NT2/D1 (cell line): ENCODE measurements at regions not wholly inside any gene's neighbourhood (a gene's known extent, or its start where the extent isn't known, plus 50 kb on each side); places are given as distances from the start of the nearest gene placed in this dataset.

ENCODE experiments used
- DNase-seq: peaks from one replicate; pipeline ENCODE4 v3.0.0-alpha.2; 2011; ENCODE audit warnings: low read depth, low spot score
- H3K27me3 ChIP-seq: 2 replicates; pipeline ENCODE4 v1.6.0; 2011; ENCODE audit warnings: mild to moderate bottlenecking; ENCODE audit not compliant: insufficient read length, insufficient read depth
- H3K36me3 ChIP-seq: 2 replicates; pipeline ENCODE4 v1.6.1; 2011; ENCODE audit warnings: mild to moderate bottlenecking, low read length, mixed read lengths; ENCODE audit not compliant: insufficient read depth, insufficient read length
- H3K4me1 ChIP-seq: 2 replicates; pipeline ENCODE4 v1.5.1; 2011; ENCODE audit not compliant: insufficient read depth, insufficient read length
- H3K4me3 ChIP-seq: 2 replicates; pipeline ENCODE4 v1.5.1; 2011; ENCODE audit warnings: low read depth; ENCODE audit not compliant: insufficient read length
- H3K9ac ChIP-seq: 2 replicates; pipeline ENCODE4 v1.6.0; 2011; ENCODE audit warnings: low read depth; ENCODE audit not compliant: insufficient read length
- H3K9me3 ChIP-seq: 2 replicates; pipeline ENCODE4 v1.5.1; 2011; ENCODE audit warnings: mild to moderate bottlenecking, low read length; ENCODE audit not compliant: insufficient read depth
- SUZ12 ChIP-seq: IDR thresholded peaks from 2 replicates; pipeline ENCODE4 v1.6.1; 2011; ENCODE audit not compliant: insufficient read length, insufficient read depth; ENCODE audit errors: extremely low read depth
- YY1 ChIP-seq: IDR thresholded peaks from 2 replicates; pipeline ENCODE4 v1.6.1; 2011; ENCODE audit not compliant: insufficient read length, insufficient read depth
- ZNF274 ChIP-seq: IDR thresholded peaks from 2 replicates; pipeline ENCODE4 v1.6.1; 2011; ENCODE audit warnings: mild to moderate bottlenecking, low read depth, low read length

DNA sequence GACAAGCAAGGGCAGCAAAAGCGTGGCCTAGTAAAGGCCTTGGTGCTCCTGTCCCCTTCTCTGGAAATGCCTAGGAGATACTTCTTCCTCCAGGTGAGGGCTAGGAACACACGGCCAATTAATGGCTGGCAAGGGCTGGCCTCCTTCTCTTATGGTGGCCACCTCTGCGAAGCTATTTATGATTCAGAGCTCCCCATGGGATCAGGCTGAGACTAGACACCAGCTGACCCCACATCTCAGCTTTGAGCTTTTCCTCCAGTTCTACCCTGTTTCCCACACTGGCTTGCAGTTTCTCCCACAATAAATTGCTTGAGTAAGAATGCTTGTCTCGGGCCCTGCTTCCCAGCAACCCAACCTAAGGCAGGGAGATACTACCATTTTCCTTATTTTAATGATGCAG lies 53.7 kb downstream of the CAMK2N1 start:
- Histone ChIP-seq H3K9me3 (no peaks in the 10 kb centered on the region), H3K9ac (no peak overlapping the region), H3K36me3 (no peaks in the 10 kb centered on the region), H3K4me1 (no peaks in the 10 kb centered on the region), H3K4me3 (no peak overlapping the region), H3K27me3 (no peaks in the 10 kb centered on the region)
- DNase-seq, result no peak
- TF ChIP-seq YY1 (no peak), SUZ12 (no peak), ZNF274 (no peak)

DNA sequence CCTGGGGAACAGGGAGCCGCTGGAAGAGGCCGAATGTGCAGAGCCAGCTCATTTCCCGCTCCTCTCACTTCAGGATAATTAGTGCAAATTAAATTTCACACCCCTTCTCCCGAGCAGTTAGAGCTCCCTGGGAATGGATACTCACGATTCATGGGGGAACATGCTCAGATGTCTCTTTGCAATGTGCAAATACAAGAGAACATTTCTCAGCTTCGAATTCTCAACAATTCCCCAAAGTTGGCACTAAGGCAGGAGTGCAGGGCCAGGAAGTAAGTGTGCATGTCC lies 54.9 kb downstream of the CAMK2N1 start:
- Histone ChIP-seq H3K9me3 (no peaks in the 10 kb centered on the region), H3K27me3 (no peaks in the 10 kb centered on the region), H3K4me1 (no peaks in the 10 kb centered on the region), H3K4me3 (no peak overlapping the region), H3K36me3 (no peaks in the 10 kb centered on the region), H3K9ac (no peak overlapping the region)
- no peak for TF ChIP-seq ZNF274
- TF ChIP-seq SUZ12, result no peak
- no peak for TF ChIP-seq YY1
- no peak for DNase-seq

DNA sequence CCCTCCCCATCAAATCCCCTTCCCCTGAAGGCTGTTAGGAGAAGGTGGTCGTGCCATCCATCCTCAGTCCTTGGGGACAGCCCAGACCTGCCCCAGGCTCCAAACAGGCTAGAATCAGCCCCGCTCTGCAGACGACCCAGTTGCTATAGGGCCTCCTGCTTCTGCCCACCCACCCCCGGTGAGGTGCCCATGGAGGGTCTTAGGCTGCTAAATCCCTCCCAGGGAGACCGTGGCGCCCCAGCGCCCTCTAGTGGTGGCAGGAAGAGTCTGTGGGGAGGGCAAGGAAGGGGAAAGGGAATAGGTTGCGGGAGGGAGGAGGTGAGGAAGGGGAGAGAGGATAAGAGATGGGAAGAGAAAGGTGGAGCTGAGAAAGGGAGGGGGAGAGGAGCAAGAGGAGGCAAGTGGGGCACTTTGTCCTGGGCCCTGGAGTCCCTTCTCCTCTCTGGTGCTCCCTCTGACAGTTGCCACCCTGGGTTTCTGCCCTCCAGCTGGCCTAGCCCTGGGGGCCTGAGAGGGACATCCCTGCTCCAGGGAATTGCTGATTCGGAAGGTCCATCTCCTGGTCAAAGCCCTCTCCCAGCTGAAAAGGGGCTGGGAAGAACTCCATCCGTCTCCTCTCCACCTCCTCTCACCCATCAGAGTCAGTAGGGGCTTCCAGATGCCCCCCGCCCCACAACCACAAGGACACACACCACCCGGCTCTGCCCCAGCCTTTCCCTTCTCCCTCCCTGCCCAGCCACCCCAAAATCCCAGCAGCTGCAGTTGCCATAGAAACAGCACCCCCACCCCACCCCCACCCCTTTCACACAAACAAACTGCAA lies 55.4 kb downstream of the CAMK2N1 start:
- no peaks in the 10 kb centered on the region for H3K36me3 ChIP-seq
- H3K4me1 ChIP-seq, result no peaks in the 10 kb centered on the region
- no peaks in the 10 kb centered on the region for H3K9me3 ChIP-seq
- no peak for TF ChIP-seq SUZ12
- TF ChIP-seq YY1, result no peak
- TF ChIP-seq ZNF274, result no peak
- DNase-seq, result peak; percentile 51
- no peaks in the 10 kb centered on the region for H3K27me3 ChIP-seq
- H3K9ac ChIP-seq, result no peak overlapping the region
- H3K4me3 ChIP-seq, result no peak overlapping the region

DNA sequence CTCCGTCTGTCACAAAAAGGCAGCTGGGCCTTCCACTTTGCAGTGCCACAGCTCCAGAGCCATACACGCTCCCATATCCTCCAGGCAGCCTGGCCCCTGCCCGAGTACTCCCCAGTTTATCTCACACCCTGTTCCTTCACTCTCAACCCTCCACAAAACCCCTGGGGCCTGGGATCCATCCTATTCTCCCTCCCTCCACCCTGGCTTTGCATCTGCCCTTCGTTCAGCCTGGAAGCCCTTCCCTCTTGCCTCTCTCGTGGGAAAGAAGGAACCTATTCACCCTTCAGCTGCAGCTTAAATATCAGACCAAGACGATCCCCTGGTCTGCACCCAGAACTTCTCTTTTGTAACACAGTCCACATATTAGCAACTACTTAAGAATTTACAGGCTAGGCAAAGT lies 56.7 kb downstream of the CAMK2N1 start:
- H3K4me3 ChIP-seq, result no peak overlapping the region
- H3K9me3 ChIP-seq, result no peaks in the 10 kb centered on the region; the same call in 1 of the 2 replicates
- TF ChIP-seq YY1, result no peak
- no peak for TF ChIP-seq ZNF274
- TF ChIP-seq SUZ12, result no peak
- no peaks in the 10 kb centered on the region for H3K36me3 ChIP-seq
- no peaks in the 10 kb centered on the region for H3K27me3 ChIP-seq
- no peak for DNase-seq
- no peaks in the 10 kb centered on the region for H3K4me1 ChIP-seq
- H3K9ac ChIP-seq, result no peak overlapping the region

DNA sequence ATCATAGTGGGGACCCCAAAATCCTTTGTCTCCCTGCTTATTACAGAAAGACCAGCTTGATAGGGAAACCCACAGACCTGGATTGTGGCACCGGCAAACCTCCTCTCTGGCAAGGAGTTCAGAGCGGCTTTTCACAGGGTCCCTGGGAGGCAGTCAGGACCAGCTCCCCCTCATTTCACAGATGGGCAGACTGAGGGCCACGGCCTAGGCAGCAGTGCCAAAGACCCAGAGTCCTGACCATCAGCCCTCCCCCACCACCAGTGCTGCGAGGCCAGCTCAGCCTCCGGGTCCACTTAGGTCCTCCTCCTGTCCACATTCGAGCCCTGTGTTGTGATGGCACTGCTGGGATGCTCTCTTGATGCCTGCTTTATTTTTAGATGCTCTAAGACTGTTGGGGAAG lies 57.2 kb downstream of the CAMK2N1 start:
- no peak overlapping the region for H3K4me3 ChIP-seq
- no peak overlapping the region for H3K9ac ChIP-seq
- no peak for DNase-seq
- H3K27me3 ChIP-seq, result no peaks in the 10 kb centered on the region
- no peaks in the 10 kb centered on the region for H3K4me1 ChIP-seq
- TF ChIP-seq YY1 (no peak), ZNF274 (no peak), SUZ12 (no peak)
- H3K9me3 ChIP-seq, result peaks cover 4% of the 10 kb centered on the region; the same call in 1 of the 2 replicates
- H3K36me3 ChIP-seq, result no peaks in the 10 kb centered on the region

DNA sequence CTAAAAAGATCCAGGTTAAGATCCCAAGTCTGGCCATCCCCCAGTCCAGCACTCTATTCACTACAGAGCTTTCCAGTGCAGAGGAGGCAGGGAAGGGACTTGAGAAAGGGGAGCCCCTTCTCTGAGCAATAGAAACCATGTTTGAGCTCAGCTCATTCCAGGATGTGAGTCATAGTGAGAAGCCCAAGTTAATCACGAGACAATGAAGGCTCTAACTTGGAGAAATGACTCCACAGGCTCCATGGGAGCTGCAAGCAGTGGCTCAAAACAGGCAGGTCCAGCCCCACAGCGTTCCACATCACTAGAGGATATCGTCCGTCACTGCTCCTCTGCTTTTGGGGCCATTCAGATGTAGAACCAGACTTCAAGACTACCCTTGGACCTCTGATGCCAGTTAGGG lies 59.1 kb downstream of the CAMK2N1 start:
- no peaks in the 10 kb centered on the region for H3K36me3 ChIP-seq
- peaks cover under 1% of the 10 kb centered on the region for H3K27me3 ChIP-seq
- no peak overlapping the region for H3K4me3 ChIP-seq
- peaks cover 18% of the 10 kb centered on the region for H3K9me3 ChIP-seq
- TF ChIP-seq YY1 (no peak), ZNF274 (no peak), SUZ12 (no peak)
- no peaks in the 10 kb centered on the region for H3K4me1 ChIP-seq
- no peak for DNase-seq
- H3K9ac ChIP-seq, result no peak overlapping the region

DNA sequence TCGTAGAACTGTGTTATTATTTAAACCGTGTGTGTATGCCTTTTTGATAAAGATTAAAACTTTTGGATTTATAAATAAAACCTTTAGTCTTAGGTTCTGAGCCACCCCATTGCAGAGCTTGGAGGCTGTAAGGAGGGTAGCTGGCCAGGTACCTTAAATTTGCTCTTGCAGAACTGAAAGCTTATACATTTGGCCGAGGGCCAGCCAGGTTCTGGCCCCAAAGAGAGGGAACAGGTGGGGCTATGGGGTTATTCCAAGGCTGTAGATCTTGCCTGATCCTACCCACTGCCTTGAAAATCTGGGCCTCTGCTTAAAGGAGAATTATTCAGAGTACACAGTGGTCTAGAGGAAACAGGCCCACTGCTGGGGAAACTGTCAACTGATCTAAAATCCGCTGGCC lies 59.6 kb downstream of the CAMK2N1 start:
- Histone ChIP-seq H3K9ac (no peak overlapping the region), H3K27me3 (peaks cover 4% of the 10 kb centered on the region), H3K36me3 (no peaks in the 10 kb centered on the region), H3K4me1 (no peaks in the 10 kb centered on the region), H3K4me3 (no peak overlapping the region), H3K9me3 (peaks cover 18% of the 10 kb centered on the region)
- DNase-seq, result no peak
- no peak for TF ChIP-seq ZNF274
- no peak for TF ChIP-seq YY1
- no peak for TF ChIP-seq SUZ12

DNA sequence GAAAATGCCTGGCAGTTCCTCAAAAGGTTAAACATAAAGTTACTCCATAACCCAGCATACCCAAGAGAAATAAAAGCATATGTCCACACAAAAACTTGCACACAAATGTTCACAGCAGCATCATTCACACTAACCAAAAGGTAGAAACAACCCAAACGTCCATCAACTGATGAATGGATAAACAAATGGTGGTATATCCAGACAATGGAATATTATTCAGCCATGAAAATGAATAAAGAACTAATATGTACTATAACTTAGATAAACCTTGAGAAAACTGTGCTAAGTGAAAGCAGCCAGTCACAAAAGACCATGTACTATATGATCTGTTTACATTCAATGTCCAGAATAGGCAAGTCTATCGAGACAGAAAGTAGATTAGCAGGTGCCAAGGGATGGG lies 60.4 kb downstream of the CAMK2N1 start:
- no peaks in the 10 kb centered on the region for H3K4me1 ChIP-seq
- H3K4me3 ChIP-seq, result no peak overlapping the region
- TF ChIP-seq YY1, result no peak
- no peak for TF ChIP-seq ZNF274
- TF ChIP-seq SUZ12, result no peak
- no peak for DNase-seq
- H3K36me3 ChIP-seq, result no peaks in the 10 kb centered on the region
- H3K9me3 ChIP-seq, result peaks cover 18% of the 10 kb centered on the region
- no peak overlapping the region for H3K9ac ChIP-seq
- H3K27me3 ChIP-seq, result peaks cover 4% of the 10 kb centered on the region
